Uterus (tissue), 3 donors: ENCODE measurements at regions not wholly inside any gene's neighbourhood (a gene's known extent, or its start where the extent isn't known, plus 50 kb on each side); places are given as distances from the start of the nearest gene placed in this dataset.

Experiments
- DNase-seq, 2 donors: peaks; one replicate each; pipeline ENCODE4 v3.0.0-alpha.2; 2019 to 2020
- H3K27ac ChIP-seq, 2 donors: fragments of 200-600 bp; sonication (generic); 1 replicate in 1 of 2; 2 replicates in 1 of 2; pipeline ENCODE4 v1.5.1; 2016 to 2018
- H3K27me3 ChIP-seq, 2 donors: fragments of 200-600 bp; sonication (generic); one replicate each; pipeline ENCODE4 v1.5.1; 2018 to 2019; ENCODE audit warnings: control low read depth in 1 of 2
- H3K36me3 ChIP-seq, 2 donors: fragments of 200-600 bp; sonication (generic); one replicate each; pipeline ENCODE4 v1.5.1; 2019; ENCODE audit warnings: control low read depth in 1 of 2
- H3K4me1 ChIP-seq, 2 donors: fragments of 200-600 bp; sonication (generic); one replicate each; pipeline ENCODE4 v1.5.1; 2018 to 2019; ENCODE audit warnings: control low read depth in 1 of 2
- H3K4me3 ChIP-seq, 2 donors: fragments of 200-600 bp; sonication (generic); 1 replicate in 1 of 2; 2 replicates in 1 of 2; pipeline ENCODE4 v1.5.1; 2018 to 2019; ENCODE audit warnings: mild to moderate bottlenecking in 1 of 2
- H3K9me3 ChIP-seq, 2 donors: fragments of 200-600 bp; sonication (generic); one replicate each; pipeline ENCODE4 v1.5.1; 2019; ENCODE audit warnings: control low read depth in 1 of 2
- POLR2A ChIP-seq, 2 donors: fragments of 450-650 bp; IDR thresholded peaks; one replicate each; pipeline ENCODE4 v1.6.1; 2016; ENCODE audit warnings: antibody characterized with exemption in 2 of 2, mild to moderate bottlenecking in 1 of 2, moderate library complexity in 1 of 2
- intact Hi-C: fragments of 100-400 bp; cut with DNase I; formaldehyde crosslinking; loops from one replicate; pipeline ENCODE4 v1.15.1; 2023; ENCODE audit warnings: low total_unique reads
- TF ChIP-seq, protein P1 (sequence below), 4 experiments: fragments of 200-600 bp in 2 of 4; fragments of 450-650 bp in 2 of 4; sonication (generic) in 2 of 4; IDR thresholded peaks; one replicate each; pipeline ENCODE4 v1.5.1; 2016 to 2019; ENCODE audit warnings: antibody characterized with exemption in 4 of 4, mild to moderate bottlenecking in 2 of 4, moderate library complexity in 1 of 4
- donor health status: DM: yes; HTN: yes; CAD: no.

DNA sequence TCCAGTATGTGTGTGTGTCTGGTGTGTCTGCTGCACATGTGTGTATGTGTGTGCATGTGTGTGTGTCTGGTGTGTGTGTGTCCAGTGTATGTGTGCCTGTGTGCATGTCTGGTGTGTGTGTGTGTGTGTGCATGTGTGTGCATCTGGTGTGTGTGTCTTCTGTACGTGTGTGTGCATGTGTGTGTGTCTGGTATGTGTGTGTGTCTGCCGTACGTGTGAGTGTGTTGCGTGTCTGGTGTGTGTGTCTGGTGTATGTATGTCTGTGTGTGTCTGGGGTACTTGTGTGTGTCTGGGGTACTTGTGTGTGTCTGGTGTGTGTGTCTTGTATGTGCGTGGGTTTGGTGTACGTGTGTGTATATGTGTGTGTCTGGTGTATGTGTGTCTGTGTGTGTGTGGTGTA is 289.1 kb upstream of the SHH start:
- H3K9me3 ChIP-seq, result no peaks in the 10 kb centered on the region
- no peaks in the 10 kb centered on the region for H3K27me3 ChIP-seq
- H3K27ac ChIP-seq, result no peak overlapping the region
- DNase-seq, result no peak
- H3K4me3 ChIP-seq, result no peak overlapping the region
- intact Hi-C loops, result no loop called here
- H3K4me1 ChIP-seq, result no peaks in the 10 kb centered on the region
- H3K36me3 ChIP-seq, result no peaks in the 10 kb centered on the region
- no peak for TF ChIP-seq POLR2A (IDR thresholded peaks at IDR 0.05)
- TF ChIP-seq, protein P1, sequence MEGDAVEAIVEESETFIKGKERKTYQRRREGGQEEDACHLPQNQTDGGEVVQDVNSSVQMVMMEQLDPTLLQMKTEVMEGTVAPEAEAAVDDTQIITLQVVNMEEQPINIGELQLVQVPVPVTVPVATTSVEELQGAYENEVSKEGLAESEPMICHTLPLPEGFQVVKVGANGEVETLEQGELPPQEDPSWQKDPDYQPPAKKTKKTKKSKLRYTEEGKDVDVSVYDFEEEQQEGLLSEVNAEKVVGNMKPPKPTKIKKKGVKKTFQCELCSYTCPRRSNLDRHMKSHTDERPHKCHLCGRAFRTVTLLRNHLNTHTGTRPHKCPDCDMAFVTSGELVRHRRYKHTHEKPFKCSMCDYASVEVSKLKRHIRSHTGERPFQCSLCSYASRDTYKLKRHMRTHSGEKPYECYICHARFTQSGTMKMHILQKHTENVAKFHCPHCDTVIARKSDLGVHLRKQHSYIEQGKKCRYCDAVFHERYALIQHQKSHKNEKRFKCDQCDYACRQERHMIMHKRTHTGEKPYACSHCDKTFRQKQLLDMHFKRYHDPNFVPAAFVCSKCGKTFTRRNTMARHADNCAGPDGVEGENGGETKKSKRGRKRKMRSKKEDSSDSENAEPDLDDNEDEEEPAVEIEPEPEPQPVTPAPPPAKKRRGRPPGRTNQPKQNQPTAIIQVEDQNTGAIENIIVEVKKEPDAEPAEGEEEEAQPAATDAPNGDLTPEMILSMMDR (IDR thresholded peaks at IDR 0.05), result no peak

DNA sequence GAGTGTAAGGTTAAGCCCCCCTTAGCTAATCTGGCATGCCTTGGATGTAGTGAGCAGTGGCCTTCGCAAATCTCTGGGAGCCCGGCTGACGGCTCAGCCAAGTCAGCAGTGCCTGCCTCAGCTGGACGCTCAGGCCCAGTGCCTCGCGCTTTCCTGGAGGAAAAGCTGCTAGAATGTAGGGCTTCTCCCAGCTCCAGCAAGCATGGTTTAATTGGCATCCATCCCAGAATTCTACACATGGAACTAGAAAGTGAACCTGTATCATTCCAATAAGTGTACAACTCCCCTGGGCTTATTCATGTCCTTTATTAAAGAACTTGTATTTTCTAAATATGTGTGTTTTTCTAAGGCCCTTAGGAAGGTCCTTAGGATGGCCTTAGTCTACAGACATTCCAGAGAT is 287.8 kb upstream of the SHH start:
- no peak for DNase-seq
- Histone ChIP-seq H3K27me3 (no peaks in the 10 kb centered on the region), H3K4me3 (no peak overlapping the region), H3K27ac (no peak overlapping the region), H3K9me3 (no peaks in the 10 kb centered on the region), H3K4me1 (no peaks in the 10 kb centered on the region), H3K36me3 (no peaks in the 10 kb centered on the region)
- TF ChIP-seq POLR2A (IDR thresholded peaks at IDR 0.05), result no peak
- TF ChIP-seq, protein P1 (IDR thresholded peaks at IDR 0.05), result no peak
- intact Hi-C loops, result no loop called here

DNA sequence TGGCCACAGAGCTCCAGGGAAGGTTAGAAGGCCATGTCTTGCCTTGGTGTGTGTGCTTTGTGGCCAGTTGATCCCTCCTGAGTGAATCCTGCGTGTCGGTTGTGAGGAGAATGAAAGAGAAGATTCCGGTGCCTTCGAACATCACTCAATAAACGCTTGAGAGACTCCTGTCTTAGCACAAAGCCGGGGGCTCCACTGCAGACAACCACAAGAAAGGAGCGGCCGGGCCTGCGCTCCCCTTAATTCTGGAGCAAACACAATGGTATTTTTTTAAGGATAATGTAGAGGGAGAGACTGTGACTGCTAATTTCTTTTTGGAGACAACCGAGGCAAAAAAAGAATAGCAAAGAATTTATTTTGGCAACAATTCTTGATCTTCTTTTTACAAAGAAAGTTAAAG is 286.8 kb upstream of the SHH start:
- no peak overlapping the region for H3K4me3 ChIP-seq
- H3K27ac ChIP-seq, result no peak overlapping the region
- DNase-seq, result no peak
- H3K27me3 ChIP-seq, result no peaks in the 10 kb centered on the region
- intact Hi-C loops, result no loop called here
- H3K9me3 ChIP-seq, result no peaks in the 10 kb centered on the region
- no peaks in the 10 kb centered on the region for H3K36me3 ChIP-seq
- TF ChIP-seq POLR2A (IDR thresholded peaks at IDR 0.05), result no peak
- TF ChIP-seq, protein P1 (IDR thresholded peaks at IDR 0.05), result no peak
- H3K4me1 ChIP-seq, result no peaks in the 10 kb centered on the region

DNA sequence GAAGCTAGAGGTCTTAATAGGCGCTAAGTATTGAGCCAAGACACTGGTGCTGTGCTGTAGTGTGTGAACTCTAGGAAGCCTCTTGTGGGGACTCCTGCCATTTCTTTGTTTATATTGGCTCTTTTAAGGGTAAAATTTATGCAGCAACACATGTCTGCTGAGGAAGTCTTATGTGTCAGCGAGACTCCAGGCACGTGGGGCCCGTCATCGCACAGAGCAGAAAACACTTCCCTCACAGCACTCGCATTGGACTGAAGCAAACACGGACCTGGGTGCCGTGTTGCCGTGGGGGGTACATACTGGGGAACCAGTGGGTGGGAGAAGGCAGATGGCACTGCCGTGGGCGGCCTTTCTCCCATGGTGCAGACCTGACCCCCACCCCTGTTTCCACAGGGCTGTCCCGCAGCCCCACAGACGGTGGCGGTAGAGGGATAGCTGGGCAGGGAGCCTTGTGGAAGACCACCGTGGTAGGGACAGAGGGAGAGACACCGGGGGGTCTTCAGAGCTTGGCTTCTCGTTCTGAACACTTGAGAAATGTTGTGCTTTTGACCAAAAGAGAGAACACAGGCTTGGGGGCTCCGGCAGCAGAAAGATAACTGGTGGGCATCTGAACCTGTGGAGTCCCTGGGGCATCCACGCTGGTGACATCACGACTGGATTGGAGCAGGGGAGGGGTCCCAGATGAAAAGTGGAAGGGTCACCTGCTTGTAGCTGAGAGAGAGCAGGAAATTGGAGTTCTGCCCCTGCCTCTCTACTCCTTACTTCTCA is 284.7 kb upstream of the SHH start:
- no peak for DNase-seq
- TF ChIP-seq, protein P1 (IDR thresholded peaks at IDR 0.05), result no peak
- TF ChIP-seq POLR2A (IDR thresholded peaks at IDR 0.05), result no peak
- no peaks in the 10 kb centered on the region for H3K36me3 ChIP-seq
- no peaks in the 10 kb centered on the region for H3K4me1 ChIP-seq
- no peak overlapping the region for H3K27ac ChIP-seq
- no peaks in the 10 kb centered on the region for H3K9me3 ChIP-seq
- no peaks in the 10 kb centered on the region for H3K27me3 ChIP-seq
- H3K4me3 ChIP-seq, result no peak overlapping the region
- intact Hi-C loops, result no loop called here

DNA sequence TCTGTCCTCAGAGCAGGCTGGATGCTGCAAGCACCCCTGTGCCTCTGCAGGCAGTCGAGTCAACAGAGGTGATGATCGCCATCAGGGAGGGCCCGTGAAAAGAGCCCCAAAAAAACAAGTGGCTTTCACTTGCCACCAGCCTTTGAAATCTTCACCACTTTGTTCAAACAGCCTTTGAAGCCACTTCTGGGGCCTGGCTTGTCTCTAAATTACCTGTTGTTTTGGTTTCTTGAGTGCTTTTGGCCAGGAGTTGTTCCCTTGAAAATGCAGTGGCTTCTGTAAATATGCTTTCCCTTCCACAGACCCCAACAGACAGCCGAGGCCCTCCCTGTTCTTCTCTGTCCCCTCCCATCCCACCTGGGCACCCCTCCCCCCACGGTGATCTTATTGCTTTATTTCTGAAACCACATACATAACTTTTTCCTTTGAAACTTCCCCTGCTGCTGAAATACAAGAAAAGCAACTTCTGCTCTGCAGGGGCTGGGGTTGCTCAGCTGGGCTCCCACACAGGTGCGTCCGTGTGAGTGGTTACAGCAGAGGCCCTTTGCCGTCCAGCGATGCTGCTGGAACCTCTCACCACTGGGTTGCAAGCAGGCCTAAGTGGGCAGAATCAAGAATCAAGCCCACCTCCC is 283.8 kb upstream of the SHH start:
- no peak for DNase-seq
- no peaks in the 10 kb centered on the region for H3K36me3 ChIP-seq
- intact Hi-C loops, result no loop called here
- TF ChIP-seq, protein P1 (IDR thresholded peaks at IDR 0.05), result no peak
- TF ChIP-seq POLR2A (IDR thresholded peaks at IDR 0.05), result no peak
- no peak overlapping the region for H3K4me3 ChIP-seq
- H3K27me3 ChIP-seq, result no peaks in the 10 kb centered on the region
- H3K4me1 ChIP-seq, result no peaks in the 10 kb centered on the region
- H3K9me3 ChIP-seq, result no peaks in the 10 kb centered on the region
- H3K27ac ChIP-seq, result no peak overlapping the region
